ENCODE measurements at regions not wholly inside any gene's neighbourhood (a gene's known extent, or its start where the extent isn't known, plus 50 kb on each side); places are given as distances from the start of the nearest gene placed in this dataset.

- peaks cover 0 to 8% of the 10 kb centered on the region in 2 donors for H3K4me1 Mint-ChIP-seq
- no peaks in the 10 kb centered on the region for H3K9me3 ChIP-seq (ENCODE audit: control insufficient read depth, insufficient read depth, low read length)
These were observed 203.0 kb downstream of the ABHD5 start for GRCh38 chr3:43893727-43894126.

GRCh38 chr3:43894176-43895049, 203.7 kb downstream of the ABHD5 start:
- intact Hi-C loops (cut with micrococcal nuclease): no loop called here
- Mint-ChIP-seq H3K27ac (no peak overlapping the region), H3K36me3 (no peaks in the 10 kb centered on the region), H3K27me3 (ENCODE audit: low read depth in 2 of 2) (peaks cover 24 to 60% of the 10 kb centered on the region in 2 donors), H3K4me1 (peaks cover 0 to 8% of the 10 kb centered on the region in 2 donors), H3K9me3 (no peaks in the 10 kb centered on the region), H3K4me3 (peak overlapping the region; percentile 31)
- Histone ChIP-seq H3K36me3 (ENCODE audit: control insufficient read depth, insufficient read depth, low read length) (no peaks in the 10 kb centered on the region), H3K9me3 (ENCODE audit: control insufficient read depth, insufficient read depth, low read length) (no peaks in the 10 kb centered on the region), H3K4me1 (ENCODE audit: control insufficient read depth, insufficient read depth, low read length) (peaks cover 11% of the 10 kb centered on the region), H3K27ac (ENCODE audit: low read length) (no peak overlapping the region), H3K27me3 (ENCODE audit: control insufficient read depth, insufficient read depth, low read length) (peaks cover 14% of the 10 kb centered on the region), H3K4me3 (ENCODE audit: low read length) (no peak overlapping the region)
- ATAC-seq (no peak), DNase-seq (peak in 1 of 2 donors; percentile 12)
- TF ChIP-seq CTCF (IDR thresholded peaks at IDR 0.05): no peak
- 12% methylated on average over 60 of the region's 63 CpGs for WGBS (ENCODE audit: insufficient coverage)

More at GRCh38 chr3:43893727-43894126, 203.0 kb downstream of the ABHD5 start:
- Mint-ChIP-seq H3K27me3 (ENCODE audit: low read depth in 2 of 2) (peaks cover 25 to 60% of the 10 kb centered on the region in 2 donors), H3K4me3 (peak overlapping the region; percentile 26), H3K27ac (no peak overlapping the region), H3K36me3 (no peaks in the 10 kb centered on the region), H3K9me3 (no peaks in the 10 kb centered on the region)
- H3K4me3 ChIP-seq (ENCODE audit: low read length): no peak overlapping the region
- H3K36me3 ChIP-seq (ENCODE audit: control insufficient read depth, insufficient read depth, low read length): no peaks in the 10 kb centered on the region
- TF ChIP-seq CTCF (IDR thresholded peaks at IDR 0.05): no peak
- H3K4me1 ChIP-seq (ENCODE audit: control insufficient read depth, insufficient read depth, low read length): peaks cover 11% of the 10 kb centered on the region
- WGBS (ENCODE audit: insufficient coverage): 25% methylated on average over 14 of the region's 14 CpGs
- H3K27ac ChIP-seq (ENCODE audit: low read length): no peak overlapping the region
- no peak for DNase-seq
- intact Hi-C loops (cut with micrococcal nuclease): no loop called here
- no peak for ATAC-seq
- peaks cover 13% of the 10 kb centered on the region for H3K27me3 ChIP-seq (ENCODE audit: control insufficient read depth, insufficient read depth, low read length)

- intact Hi-C loops (cut with micrococcal nuclease): no loop called here
- peaks cover 0 to 2% of the 10 kb centered on the region in 2 donors for H3K9me3 Mint-ChIP-seq
- no peak overlapping the region for H3K4me3 Mint-ChIP-seq
These were observed 204.8 kb downstream of the ABHD5 start for GRCh38 chr3:43895573-43895972.

More at GRCh38 chr3:43895573-43895972, 204.8 kb downstream of the ABHD5 start:
- no peak for ATAC-seq
- no peak for DNase-seq
- Histone ChIP-seq H3K27ac (ENCODE audit: low read length) (no peak overlapping the region), H3K27me3 (ENCODE audit: control insufficient read depth, insufficient read depth, low read length) (peaks cover 14% of the 10 kb centered on the region), H3K9me3 (ENCODE audit: control insufficient read depth, insufficient read depth, low read length) (no peaks in the 10 kb centered on the region), H3K4me1 (ENCODE audit: control insufficient read depth, insufficient read depth, low read length) (peaks cover 11% of the 10 kb centered on the region), H3K36me3 (ENCODE audit: control insufficient read depth, insufficient read depth, low read length) (no peaks in the 10 kb centered on the region), H3K4me3 (ENCODE audit: low read length) (no peak overlapping the region)
- peaks cover 25 to 49% of the 10 kb centered on the region in 2 donors for H3K27me3 Mint-ChIP-seq (ENCODE audit: low read depth in 2 of 2)
- H3K27ac Mint-ChIP-seq: no peak overlapping the region
- no peaks in the 10 kb centered on the region for H3K36me3 Mint-ChIP-seq
- peaks cover 0 to 8% of the 10 kb centered on the region in 2 donors for H3K4me1 Mint-ChIP-seq
- WGBS (ENCODE audit: insufficient coverage): 82% methylated on average over 4 of the region's 4 CpGs
- no peak for TF ChIP-seq CTCF (IDR thresholded peaks at IDR 0.05)
